Posterior vena cava (tissue), 2 donors: ENCODE measurements at regions not wholly inside any gene's neighbourhood (a gene's known extent, or its start where the extent isn't known, plus 50 kb on each side); places are given as distances from the start of the nearest gene placed in this dataset.
"Not testable (repeated sequence)": the region's sequence is repeated elsewhere in the genome, so short reads cannot be mapped to it uniquely, and the experiment has no call there.

Source experiments
- DNase-seq: peaks from one replicate; pipeline ENCODE4 v3.0.0-alpha.2; 2020; ENCODE audit warnings: low spot score
- intact Hi-C, 2 donors: fragments of 100-400 bp; cut with DNase I; formaldehyde crosslinking; loops; one replicate each; pipeline versions ENCODE4 v1.14.1 to v1.14.2; 2022 to 2023
- donor health status: DM: yes; HTN: yes; CAD: no.
- donor health status: DM: yes; HTN: yes; CAD: no.

GRCh38 chr6:164396071-164397047 lies 913.0 kb downstream of the C6orf118 start:
- intact Hi-C loops = no loop called here
- DNase-seq = no peak

- DNase-seq = no peak
- intact Hi-C loops = no loop called here
These were observed 929.6 kb downstream of the C6orf118 start for GRCh38 chr6:164379795-164380194.

DNA sequence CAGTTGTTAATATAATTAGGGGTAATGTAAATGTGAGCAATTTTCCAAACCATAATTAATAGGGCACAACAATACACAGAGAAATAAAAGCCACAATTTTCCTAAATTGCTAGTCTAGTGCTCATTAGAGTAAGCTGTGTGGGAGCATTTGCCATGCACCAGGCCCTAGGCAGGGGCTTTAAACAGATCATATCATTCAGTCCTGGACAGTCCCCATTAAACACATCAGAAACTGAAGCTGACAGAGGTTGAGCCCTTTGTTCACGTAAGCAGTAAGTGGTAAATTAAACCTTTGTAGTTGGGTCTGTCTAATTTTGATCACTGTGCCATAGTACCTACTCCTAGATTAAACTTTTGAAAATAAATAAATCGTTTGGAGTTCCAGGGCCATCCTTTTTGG lies 931.1 kb downstream of the C6orf118 start:
- no peak for DNase-seq
- intact Hi-C loops = no loop called here

DNA sequence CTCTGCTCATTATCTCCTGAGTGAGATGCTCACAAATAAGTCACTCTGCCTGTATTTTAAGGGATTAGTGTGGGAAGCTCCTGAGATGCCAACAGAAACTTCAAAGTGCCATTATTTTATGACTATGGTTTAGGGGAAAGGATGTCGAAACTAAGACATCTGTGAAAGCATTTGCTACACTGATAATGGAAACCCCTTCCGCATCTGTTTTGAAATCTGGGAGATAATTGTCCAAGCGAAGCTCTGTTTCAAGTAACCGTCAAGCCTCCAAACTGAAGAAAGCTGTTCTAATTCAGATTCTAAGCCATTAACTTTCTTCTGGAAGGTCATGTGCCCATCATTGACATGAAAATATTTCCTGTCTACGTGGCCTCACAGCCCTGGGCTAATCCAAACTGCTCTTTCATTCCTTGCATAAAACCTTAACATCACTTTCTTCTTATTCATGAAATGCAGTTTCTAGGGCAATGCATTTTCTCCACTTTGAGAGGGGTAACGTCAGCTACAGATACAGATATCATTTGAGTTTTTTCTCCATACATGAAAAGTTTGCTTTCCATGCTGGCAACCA lies 932.0 kb downstream of the C6orf118 start:
- intact Hi-C loops = no loop called here
- DNase-seq = no peak

GRCh38 chr6:164370773-164371172 lies 938.6 kb downstream of the C6orf118 start:
- intact Hi-C loops = no loop called here
- DNase-seq = no peak

DNA sequence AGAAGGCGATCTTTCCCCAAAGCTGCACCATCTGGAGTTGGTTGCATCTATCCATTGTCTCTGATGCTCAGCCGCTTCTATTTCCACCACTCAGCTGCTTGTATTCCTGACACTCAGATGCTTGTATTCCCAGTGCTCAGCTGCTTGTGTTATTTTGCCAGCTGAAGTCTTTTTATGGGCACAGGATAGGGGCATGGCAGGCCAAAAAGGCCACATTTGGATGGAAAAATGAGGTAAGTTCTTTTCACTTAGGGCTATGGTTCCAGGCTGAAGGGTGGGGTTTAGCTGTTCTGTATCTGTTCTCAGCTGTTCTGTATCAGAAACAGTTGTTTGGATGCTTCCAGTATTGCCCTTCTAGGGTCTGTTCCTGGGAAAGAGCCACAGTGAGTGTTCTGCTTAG lies 944.9 kb downstream of the QKI start:
- intact Hi-C loops = no loop called here
- DNase-seq = no peak

GRCh38 chr6:164359036-164359435 lies 944.5 kb downstream of the QKI start:
- intact Hi-C loops = no loop called here
- DNase-seq = no peak

GRCh38 chr6:164356814-164357213 lies 942.3 kb downstream of the QKI start:
- intact Hi-C loops = no loop called here
- DNase-seq = no peak

- intact Hi-C loops = no loop called here
- DNase-seq = no peak
These were observed 932.9 kb downstream of the QKI start for GRCh38 chr6:164347455-164347854.

GRCh38 chr6:164346631-164347030 lies 932.1 kb downstream of the QKI start:
- DNase-seq = no peak
- intact Hi-C loops = no loop called here

DNA sequence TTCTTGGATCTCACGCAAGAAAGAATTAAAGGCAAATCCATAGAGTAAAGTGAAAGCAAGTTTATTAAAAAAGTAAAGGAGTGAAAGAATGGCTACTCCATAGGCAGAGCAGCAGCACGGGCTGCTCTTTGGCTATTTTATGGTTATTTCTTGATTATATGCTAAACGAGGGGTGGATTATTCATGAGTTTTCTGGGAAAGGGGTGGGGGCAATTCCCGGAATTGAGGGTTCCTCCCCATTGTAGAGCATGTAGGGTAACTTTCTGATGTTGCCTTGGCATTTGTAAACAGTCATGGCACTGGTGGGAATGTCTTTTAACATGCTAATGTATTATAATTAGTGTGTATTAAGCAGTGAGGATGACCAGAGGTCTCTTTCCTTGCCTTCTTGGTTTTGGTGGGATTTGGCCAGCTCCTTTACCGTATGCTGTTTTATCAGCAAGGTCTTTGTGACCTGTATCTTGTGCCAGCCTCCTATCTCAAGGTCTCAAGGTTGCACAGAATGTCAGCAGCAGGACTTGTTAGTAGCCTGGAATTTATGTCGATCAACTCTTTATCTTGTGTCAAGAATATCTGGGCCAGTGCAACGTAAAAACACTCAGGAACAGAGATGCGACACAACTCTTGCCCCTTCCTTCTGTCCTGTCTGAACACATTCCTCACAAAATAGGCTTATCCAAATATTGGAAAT lies 931.4 kb downstream of the QKI start:
- DNase-seq = no peak
- intact Hi-C loops = no loop called here

GRCh38 chr6:164345327-164345726 lies 930.8 kb downstream of the QKI start:
- no peak for DNase-seq
- intact Hi-C loops = no loop called here

- no peak for DNase-seq
- intact Hi-C loops = no loop called here
These were observed 930.3 kb downstream of the QKI start for GRCh38 chr6:164344801-164345291.

DNA sequence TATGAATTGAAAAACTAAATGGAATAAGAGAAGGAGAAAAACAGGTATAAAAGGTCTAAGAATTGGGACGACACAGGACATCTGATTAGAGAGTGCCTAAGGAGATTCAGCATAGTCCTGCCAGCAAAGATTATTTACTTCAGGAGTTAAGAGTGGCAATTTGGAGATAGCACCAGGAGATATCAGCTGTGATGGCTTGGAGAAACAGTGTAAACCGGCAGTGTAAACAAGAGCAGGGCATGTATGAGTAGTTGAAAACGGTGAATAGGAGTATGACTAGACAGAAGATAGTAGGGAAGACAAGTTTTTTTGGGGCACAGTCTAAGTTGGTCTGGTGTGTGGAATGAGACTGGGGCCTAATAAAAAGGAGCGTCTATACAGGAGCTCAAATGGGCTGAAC lies 924.9 kb downstream of the QKI start:
- intact Hi-C loops, DNase-seq: not testable (repeated sequence)

- intact Hi-C loops = no loop called here
- DNase-seq = no peak
These were observed 923.4 kb downstream of the QKI start for GRCh38 chr6:164337925-164338397.

DNA sequence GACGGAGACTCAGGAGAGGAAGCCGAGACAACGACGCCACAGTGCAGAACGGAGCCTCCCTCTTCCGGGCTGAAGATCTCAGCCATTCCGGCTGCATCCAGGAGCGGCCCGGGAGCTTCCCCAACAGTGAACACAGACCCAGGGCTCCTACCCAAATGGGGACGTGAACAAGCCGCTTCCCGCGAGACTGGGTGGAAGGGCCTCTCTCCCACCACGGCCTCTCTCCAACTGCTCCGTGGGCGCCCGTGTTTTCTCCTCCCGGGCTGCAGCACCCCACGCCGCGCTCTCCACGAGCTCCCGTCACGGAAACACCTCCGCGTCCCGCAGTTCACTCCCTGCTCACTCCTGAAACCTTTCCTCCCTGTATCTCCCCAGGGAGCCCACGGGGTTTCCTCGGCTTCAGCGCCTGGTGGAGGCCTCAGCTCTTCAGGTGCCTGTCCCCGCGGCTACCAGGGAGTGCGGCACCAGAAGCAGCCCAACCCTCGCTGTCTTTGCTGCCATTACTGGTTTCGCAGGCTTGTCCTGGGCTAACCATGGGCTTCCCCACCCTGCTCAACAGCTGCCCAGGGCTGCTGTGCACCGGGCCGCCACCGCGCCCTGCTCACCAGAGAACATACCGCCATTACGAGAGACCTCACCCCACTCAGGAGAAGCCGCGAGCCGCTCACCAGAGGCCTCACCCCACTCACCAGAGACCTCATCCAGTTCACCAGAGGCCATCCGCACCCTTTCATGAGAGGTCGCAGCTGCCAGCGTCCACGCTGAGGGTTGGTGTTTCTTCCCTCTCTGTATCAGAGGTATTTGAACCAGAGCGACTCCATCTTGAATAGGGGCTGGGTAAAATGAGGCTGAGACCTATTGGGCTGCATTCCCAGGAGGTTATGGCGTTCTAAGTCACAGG lies 922.8 kb downstream of the QKI start:
- DNase-seq = no peak
- intact Hi-C loops = no loop called here

- no peak for DNase-seq
- intact Hi-C loops = no loop called here
These were observed 921.9 kb downstream of the QKI start for GRCh38 chr6:164336455-164336854.

- intact Hi-C loops = no loop called here
- DNase-seq = no peak
These were observed 916.5 kb downstream of the QKI start for GRCh38 chr6:164331026-164331425.

DNA sequence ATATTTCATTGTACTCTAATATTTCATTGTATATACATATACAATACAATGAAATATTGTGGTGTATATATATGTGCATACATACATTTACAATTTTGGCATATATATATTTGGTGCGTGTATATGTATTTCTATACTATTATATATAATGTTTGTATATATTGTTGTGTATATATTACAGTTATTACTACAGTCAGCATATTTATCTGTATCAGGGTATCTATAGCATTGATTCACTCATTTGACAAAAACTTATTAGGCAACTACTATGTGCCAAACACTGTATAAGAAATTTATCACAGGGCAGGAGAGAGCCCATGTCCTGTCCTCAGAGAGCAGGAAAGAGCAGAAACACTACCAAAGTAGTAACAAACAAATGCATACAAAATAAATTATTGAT lies 910.6 kb downstream of the QKI start:
- DNase-seq = no peak
- intact Hi-C loops = no loop called here
